H1 (cell line): ENCODE measurements at regions not wholly inside any gene's neighbourhood (a gene's known extent, or its start where the extent isn't known, plus 50 kb on each side); places are given as distances from the start of the nearest gene placed in this dataset.

ENCODE experiments used
- CTCF ChIA-PET: fragments of 300-600 bp; sonication (Branson Sonifier 250); formaldehyde crosslinking; loops from one replicate; lab custom pipeline; 2021; ENCODE audit not compliant: partially characterized antibody; lab: Charles Lee
- POLR2A ChIA-PET: fragments of 300-600 bp; sonication (Branson Sonifier 250); formaldehyde crosslinking; loops from one replicate; lab custom pipeline; 2021; ENCODE audit warnings: inconsistent platforms; ENCODE audit not compliant: partially characterized antibody; lab: Charles Lee
- DNase-seq, 2 experiments: peaks; one replicate each; pipeline versions ENCODE4 v3.0.0 to v3.0.0-alpha.2; 2010 to 2022; ENCODE audit warnings: low spot score in 2 of 2, low read depth in 1 of 2, mixed read lengths in 1 of 2
- FAIRE-seq: peaks from 2 replicates; lab custom pipeline; 2011; peaks lifted over from hg19 to GRCh38; lab: Jason Lieb, UNC
- H2AFZ ChIP-seq: 2 replicates; pipeline ENCODE4 v1.8.1; 2012; ENCODE audit warnings: low read length, inconsistent platforms
- H2AK5ac ChIP-seq: 2 replicates; pipeline ENCODE4 v1.6.1; 2013; ENCODE audit warnings: low read depth, low read length
- H2BK120ac ChIP-seq: replicated peaks from 2 replicates; pipeline ENCODE3; 2013; ENCODE audit warnings: low read depth, low read length, inconsistent platforms
- H2BK12ac ChIP-seq: 2 replicates; pipeline ENCODE4 v1.6.1; 2013; ENCODE audit warnings: low read depth, low read length
- H2BK15ac ChIP-seq: 2 replicates; pipeline ENCODE4 v1.6.1; 2013; ENCODE audit warnings: low read length
- H2BK20ac ChIP-seq: 2 replicates; pipeline ENCODE4 v1.6.1; 2013; ENCODE audit warnings: low read length
- H2BK5ac ChIP-seq: 2 replicates; pipeline ENCODE4 v1.6.1; 2013; ENCODE audit warnings: low read depth, low read length
- H3K14ac ChIP-seq: 2 replicates; pipeline ENCODE4 v1.6.1; 2013; ENCODE audit warnings: inconsistent platforms; ENCODE audit not compliant: insufficient read length
- H3K18ac ChIP-seq: 2 replicates; pipeline ENCODE4 v1.6.1; 2013; ENCODE audit warnings: low read length; ENCODE audit errors: extremely low read depth
- H3K23ac ChIP-seq: 2 replicates; pipeline ENCODE4 v1.6.1; 2013; ENCODE audit warnings: inconsistent platforms; ENCODE audit not compliant: insufficient read length
- H3K23me2 ChIP-seq: 2 replicates; pipeline ENCODE4 v1.6.1; 2013; ENCODE audit warnings: low read depth, low read length
- H3K27ac ChIP-seq: 2 replicates; pipeline ENCODE4 v1.6.1; 2011; ENCODE audit warnings: low read depth, low read length, inconsistent platforms
- H3K27me3 ChIP-seq, 4 experiments: replicated peaks in 1 of 4; 1 replicate in 1 of 4; 2 replicates in 3 of 4; pipeline versions ENCODE4 v1.6.1 to v1.8.1; 2011 to 2013; ENCODE audit warnings: low read length in 3 of 4, mild to moderate bottlenecking in 3 of 4, inconsistent platforms in 2 of 4, mixed read lengths in 2 of 4, moderate library complexity in 1 of 4; ENCODE audit not compliant: control insufficient read depth in 3 of 4, insufficient read depth in 3 of 4; ENCODE audit errors: extremely low read depth in 1 of 4
- H3K36me3 ChIP-seq, 4 experiments: 2 replicates each; pipeline versions ENCODE4 v1.6.1 to v1.8.1; 2011 to 2013; ENCODE audit warnings: mild to moderate bottlenecking in 4 of 4, low read length in 3 of 4, moderate library complexity in 2 of 4, control low read depth in 1 of 4, inconsistent platforms in 1 of 4; ENCODE audit not compliant: insufficient read depth in 4 of 4, control insufficient read depth in 2 of 4
- H3K4ac ChIP-seq: replicated peaks from 2 replicates; pipeline ENCODE3; 2013; ENCODE audit warnings: low read length, low read depth, mixed read lengths, inconsistent platforms; ENCODE audit not compliant: insufficient read length
- H3K4me1 ChIP-seq, 4 experiments: replicated peaks in 1 of 4; 1 replicate in 1 of 4; 2 replicates in 3 of 4; pipeline versions ENCODE4 v1.6.1 to v1.8.1; 2011 to 2013; ENCODE audit warnings: low read length in 3 of 4, inconsistent platforms in 2 of 4, mixed read lengths in 1 of 4; ENCODE audit not compliant: insufficient read depth in 4 of 4, control insufficient read depth in 3 of 4
- H3K4me2 ChIP-seq, 2 experiments: 2 replicates each; pipeline versions ENCODE4 v1.6.1 to v1.8.1; 2011 to 2013; ENCODE audit warnings: low read depth in 2 of 2, low read length in 2 of 2, control low read depth in 1 of 2, inconsistent platforms in 1 of 2, mild to moderate bottlenecking in 1 of 2; ENCODE audit not compliant: insufficient read depth in 1 of 2
- H3K4me3 ChIP-seq, 4 experiments: fragments of 200-600, 300-600 bp in 1 of 4; sonication (generic), shearing (Covaris generic), sonication (Bioruptor Twin) in 1 of 4; 2 replicates each; pipeline versions ENCODE4 v1.5.1 to v1.8.1; 2011 to 2016; ENCODE audit warnings: low read length in 4 of 4, low read depth in 3 of 4, control low read depth in 2 of 4, inconsistent platforms in 2 of 4, mild to moderate bottlenecking in 2 of 4, mixed read lengths in 1 of 4, moderate library complexity in 1 of 4; ENCODE audit not compliant: insufficient read depth in 2 of 4; ENCODE audit errors: extremely low read depth in 1 of 4
- H3K56ac ChIP-seq: replicated peaks from 2 replicates; pipeline ENCODE3; 2013; ENCODE audit warnings: low read depth, mild to moderate bottlenecking, mixed read lengths, low read length, inconsistent platforms; ENCODE audit not compliant: insufficient read length
- H3K79me1 ChIP-seq: 2 replicates; pipeline ENCODE4 v1.6.1; 2013; ENCODE audit warnings: low read depth, low read length, control low read depth
- H3K79me2 ChIP-seq, 2 experiments: 2 replicates each; pipeline versions ENCODE4 v1.6.1 to v1.8.1; 2012 to 2013; ENCODE audit warnings: low read length in 2 of 2, mild to moderate bottlenecking in 2 of 2, inconsistent platforms in 1 of 2; ENCODE audit not compliant: insufficient read depth in 2 of 2, control insufficient read depth in 1 of 2
- H3K9ac ChIP-seq, 4 experiments: replicated peaks in 1 of 4; 1 replicate in 1 of 4; 2 replicates in 3 of 4; pipeline versions ENCODE4 v1.6.1 to v1.8.1; 2011 to 2013; ENCODE audit warnings: low read depth in 3 of 4, low read length in 3 of 4, control low read depth in 2 of 4, mild to moderate bottlenecking in 2 of 4, moderate library complexity in 2 of 4, inconsistent platforms in 1 of 4; ENCODE audit errors: extremely low read depth in 1 of 4
- H3K9me3 ChIP-seq, 2 experiments: 2 replicates each; pipeline versions ENCODE4 v1.6.1 to v1.8.1; 2012 to 2013; ENCODE audit warnings: mild to moderate bottlenecking in 2 of 2, moderate library complexity in 2 of 2, control low read depth in 1 of 2, inconsistent platforms in 1 of 2, low read depth in 1 of 2, low read length in 1 of 2, mixed read lengths in 1 of 2; ENCODE audit not compliant: insufficient read depth in 2 of 2
- H4K20me1 ChIP-seq, 2 experiments: replicated peaks in 1 of 2; 2 replicates each; pipeline versions ENCODE3 to v1.8.1; 2011 to 2013; ENCODE audit warnings: inconsistent platforms in 2 of 2, low read length in 2 of 2, mild to moderate bottlenecking in 1 of 2; ENCODE audit not compliant: insufficient read depth in 2 of 2, control insufficient read depth in 1 of 2
- H4K5ac ChIP-seq: 2 replicates; pipeline ENCODE4 v1.6.1; 2013; ENCODE audit warnings: low read length, low read depth, mixed read lengths, inconsistent platforms; ENCODE audit not compliant: insufficient read length
- H4K8ac ChIP-seq: 2 replicates; pipeline ENCODE4 v1.8.0; 2013; ENCODE audit warnings: mild to moderate bottlenecking, moderate library complexity, low read length, inconsistent platforms; ENCODE audit not compliant: insufficient read depth; ENCODE audit errors: extremely low read depth
- H4K91ac ChIP-seq: replicated peaks from 2 replicates; pipeline ENCODE3; 2013; ENCODE audit warnings: low read length, mixed read lengths, inconsistent platforms; ENCODE audit not compliant: insufficient read length
- ATF3 ChIP-seq: IDR thresholded peaks from 2 replicates; pipeline ENCODE4 v1.6.1; 2011; ENCODE audit warnings: low read depth, mild to moderate bottlenecking, low read length; ENCODE audit not compliant: insufficient read depth
- CREB1 ChIP-seq: IDR thresholded peaks from 2 replicates; pipeline ENCODE4 v1.6.1; 2012; ENCODE audit warnings: inconsistent platforms
- EP300 ChIP-seq, 2 experiments: IDR thresholded peaks; 1 replicate in 1 of 2; 2 replicates in 1 of 2; pipeline ENCODE4 v1.6.1; 2011 to 2012; ENCODE audit warnings: low read depth in 2 of 2, low read length in 2 of 2, mild to moderate bottlenecking in 2 of 2, borderline replicate concordance in 1 of 2, inconsistent platforms in 1 of 2, moderate library complexity in 1 of 2
- KDM4A ChIP-seq: IDR thresholded peaks from one replicate; pipeline ENCODE4 v1.7.1; 2012; ENCODE audit warnings: low read depth, mild to moderate bottlenecking, moderate library complexity, low read length, inconsistent platforms; ENCODE audit not compliant: severe bottlenecking
- PHF8 ChIP-seq: fragments of 200-600 bp; sonication (generic); conservative IDR thresholded peaks from 2 replicates; pipeline ENCODE4 v1.7.1; 2012; ENCODE audit warnings: low read depth, mild to moderate bottlenecking, inconsistent platforms, low read length, moderate library complexity
- RFX5 ChIP-seq: IDR thresholded peaks from 2 replicates; pipeline ENCODE4 v1.6.1; 2011; ENCODE audit warnings: low read depth, low read length, improper control_type of control experiment, borderline replicate concordance
- RNF2 ChIP-seq: fragments of 200-900, 300-1000 bp; sonication (generic); IDR thresholded peaks from 2 replicates; pipeline ENCODE4 v1.7.1; 2016; ENCODE audit warnings: borderline replicate concordance, low read depth, mild to moderate bottlenecking, antibody characterized with exemption, low read length; ENCODE audit not compliant: poor library complexity, severe bottlenecking; ENCODE audit errors: missing control alignments
- RXRA ChIP-seq: IDR thresholded peaks from 2 replicates; pipeline ENCODE4 v1.6.1; 2011; ENCODE audit warnings: low read depth, mild to moderate bottlenecking, low read length, moderate library complexity; ENCODE audit not compliant: insufficient read depth
- SIX5 ChIP-seq: IDR thresholded peaks from 2 replicates; pipeline ENCODE4 v1.6.1; 2011; ENCODE audit warnings: mild to moderate bottlenecking, low read depth, low read length
- SP2 ChIP-seq: IDR thresholded peaks from 2 replicates; pipeline ENCODE4 v1.6.1; 2012; ENCODE audit warnings: mild to moderate bottlenecking, low read length, inconsistent platforms
- SUZ12 ChIP-seq: fragments of 200-600 bp; sonication (generic); IDR thresholded peaks from 2 replicates; pipeline ENCODE4 v1.6.1; 2012; ENCODE audit warnings: mild to moderate bottlenecking, inconsistent platforms, low read length, moderate library complexity, mixed read lengths
- YY1 ChIP-seq: IDR thresholded peaks from 2 replicates; pipeline ENCODE4 v1.6.1; 2011; ENCODE audit warnings: low read depth, mild to moderate bottlenecking, low read length
- WGBS, 2 experiments: shearing (Covaris generic) in 1 of 2; methylation state at CpG; one replicate each; pipeline versions ENCODE4 v1.1.6 to v1.1.7; 2013 to 2015; ENCODE audit warnings: low lambda C conversion rate in 2 of 2, mixed read lengths in 2 of 2, inconsistent platforms in 1 of 2, low coverage in 1 of 2, missing lambda C conversion rate in 1 of 2; ENCODE audit not compliant: insufficient replicate concordance in 2 of 2, insufficient coverage in 1 of 2, insufficient read length in 1 of 2; ENCODE audit errors: extremely low coverage in 1 of 2, missing lambda C conversion rate in 1 of 2; 5-methylcytosine and 5-hydroxymethylcytosine counted together

- H3K4ac ChIP-seq = no peak overlapping the region
- no peak overlapping the region for H3K4me2 ChIP-seq
- H2BK20ac ChIP-seq = no peak overlapping the region
- no peak for DNase-seq
- H3K18ac ChIP-seq = no peak overlapping the region
- H2BK15ac ChIP-seq = no peak overlapping the region
- no peak overlapping the region for H3K56ac ChIP-seq
- no peak overlapping the region for H3K9ac ChIP-seq
- no peak for FAIRE-seq
- 85% methylated on average over 1 of the region's 1 CpG; no CpG with 5 or more reads in 1 of the 2 experiments for WGBS, 2 experiments
- H3K23ac ChIP-seq = no peak overlapping the region
- ChIA-PET POLR2A (no interaction called here), CTCF (interaction anchor here (1.2 to 1.3 kb wide), 2 partner anchors 23 to 295 kb away, joined by 3 read pairs; no protein-coding TSS in a partner anchor)
- no peaks in the 10 kb centered on the region for H3K9me3 ChIP-seq
- H4K8ac ChIP-seq = no peak overlapping the region
- no peak overlapping the region for H3K14ac ChIP-seq
- no peak overlapping the region for H2BK12ac ChIP-seq
- H3K27me3 ChIP-seq = no peaks in the 10 kb centered on the region
- H4K5ac ChIP-seq = no peak overlapping the region
- H4K91ac ChIP-seq = no peak overlapping the region
- H2AK5ac ChIP-seq = no peak overlapping the region
- H3K27ac ChIP-seq = no peak overlapping the region
- H3K79me2 ChIP-seq = no peaks in the 10 kb centered on the region
- H3K4me1 ChIP-seq = no peaks in the 10 kb centered on the region
- H3K79me1 ChIP-seq = no peaks in the 10 kb centered on the region
- H3K23me2 ChIP-seq = no peaks in the 10 kb centered on the region
- H2AFZ ChIP-seq = no peak overlapping the region
- no peak overlapping the region for H2BK5ac ChIP-seq
- no peaks in the 10 kb centered on the region for H4K20me1 ChIP-seq
- no peaks in the 10 kb centered on the region for H3K36me3 ChIP-seq
- no peak overlapping the region for H2BK120ac ChIP-seq
- no peak overlapping the region for H3K4me3 ChIP-seq
- TF ChIP-seq SUZ12 = no peak
- no peak for TF ChIP-seq KDM4A
- TF ChIP-seq CREB1 = no peak
- no peak for TF ChIP-seq YY1
- TF ChIP-seq ATF3 = no peak
- TF ChIP-seq RXRA = no peak
- TF ChIP-seq RNF2 = no peak
- TF ChIP-seq RFX5 = no peak
- TF ChIP-seq SIX5 = no peak
- no peak for TF ChIP-seq EP300 (IDR thresholded peaks at IDR 0.05; ENCODE audit: borderline replicate concordance in 1 of 2, low read depth in 2 of 2, low read length in 2 of 2)
- no peak for TF ChIP-seq PHF8
- no peak for TF ChIP-seq SP2
Observed at GRCh38 chr7:10707519-10707918, 266.2 kb upstream of the PHF14 start.
